Breast epithelium (tissue), 3 donors: ENCODE measurements at regions not wholly inside any gene's neighbourhood (a gene's known extent, or its start where the extent isn't known, plus 50 kb on each side); places are given as distances from the start of the nearest gene placed in this dataset.

Experiments
- CTCF ChIP-seq, 3 donors: fragments of 450-650 bp; IDR thresholded peaks; one replicate each; pipeline ENCODE4 v1.5.1; 2016 to 2017; ENCODE audit warnings: antibody characterized with exemption in 3 of 3, mild to moderate bottlenecking in 3 of 3, moderate library complexity in 3 of 3
- POLR2A ChIP-seq: fragments of 450-650 bp; IDR thresholded peaks from one replicate; pipeline ENCODE4 v1.6.1; 2016; ENCODE audit warnings: antibody characterized with exemption, mild to moderate bottlenecking, moderate library complexity

GRCh38 chr5:92308679-92309078 is 925.6 kb upstream of the ARRDC3 start:
- no peak for TF ChIP-seq POLR2A
- TF ChIP-seq CTCF (IDR thresholded peaks at IDR 0.05): no peak
